Astrocyte (in vitro differentiated cells and primary cell): ENCODE measurements at regions not wholly inside any gene's neighbourhood (a gene's known extent, or its start where the extent isn't known, plus 50 kb on each side); places are given as distances from the start of the nearest gene placed in this dataset.
A peak's percentile ranks its signal among the peaks of the same experiment; 100 is the strongest.

Experiments
- DNase-seq: peaks from one replicate; pipeline ENCODE4 v3.0.0-alpha.2; 2010; ENCODE audit warnings: low read depth
- FAIRE-seq: peaks from 2 replicates; lab custom pipeline; 2011; peaks lifted over from hg19 to GRCh38; lab: Jason Lieb, UNC
- H2AFZ ChIP-seq: 2 replicates; pipeline ENCODE4 v1.6.0; 2012; ENCODE audit warnings: low read depth, low read length, inconsistent platforms
- H3K27ac ChIP-seq: 2 replicates; pipeline ENCODE4 v1.5.1; 2011; ENCODE audit warnings: low read depth, low read length, inconsistent platforms
- H3K27me3 ChIP-seq: 2 replicates; pipeline ENCODE4 v1.6.0; 2011; ENCODE audit warnings: low read length, inconsistent platforms; ENCODE audit not compliant: insufficient read depth
- H3K36me3 ChIP-seq: 2 replicates; pipeline ENCODE4 v1.5.1; 2011; ENCODE audit warnings: low read length, inconsistent platforms; ENCODE audit not compliant: insufficient read depth
- H3K4me1 ChIP-seq: 2 replicates; pipeline ENCODE4 v1.5.1; 2011; ENCODE audit warnings: low read length, inconsistent platforms; ENCODE audit not compliant: insufficient read depth
- H3K4me2 ChIP-seq: 2 replicates; pipeline ENCODE4 v1.6.0; 2012; ENCODE audit warnings: low read length, inconsistent platforms
- H3K4me3 ChIP-seq: 2 replicates; pipeline ENCODE4 v1.5.1; 2011; ENCODE audit warnings: low read depth, mild to moderate bottlenecking, low read length, inconsistent platforms; ENCODE audit not compliant: insufficient read depth
- H3K79me2 ChIP-seq: 2 replicates; pipeline ENCODE4 v1.6.0; 2012; ENCODE audit warnings: mild to moderate bottlenecking, low read length, inconsistent platforms; ENCODE audit not compliant: insufficient read depth
- H3K9ac ChIP-seq: 2 replicates; pipeline ENCODE4 v1.6.0; 2012; ENCODE audit warnings: mild to moderate bottlenecking, low read length, inconsistent platforms
- H3K9me3 ChIP-seq: 2 replicates; pipeline ENCODE4 v1.5.1; 2012; ENCODE audit warnings: low read depth, mild to moderate bottlenecking, low read length, inconsistent platforms; ENCODE audit not compliant: insufficient read depth
- H4K20me1 ChIP-seq: 2 replicates; pipeline ENCODE4 v1.6.0; 2012; ENCODE audit warnings: low read length, inconsistent platforms; ENCODE audit not compliant: insufficient read depth
- H3K27ac Mint-ChIP-seq: one replicate; pipeline ENCODE4 v1.8.0; 2021; ENCODE audit warnings: mild to moderate bottlenecking, mixed read lengths; ENCODE audit not compliant: unreplicated experiment
- H3K27me3 Mint-ChIP-seq: one replicate; pipeline ENCODE4 v1.8.0; 2021; ENCODE audit warnings: low read depth, mixed read lengths; ENCODE audit not compliant: unreplicated experiment
- H3K36me3 Mint-ChIP-seq: one replicate; pipeline ENCODE4 v1.8.0; 2021; ENCODE audit warnings: low read depth, mixed read lengths; ENCODE audit not compliant: unreplicated experiment
- H3K4me1 Mint-ChIP-seq: one replicate; pipeline ENCODE4 v1.8.0; 2021; ENCODE audit warnings: low read depth, mixed read lengths; ENCODE audit not compliant: unreplicated experiment
- H3K4me3 Mint-ChIP-seq: one replicate; pipeline ENCODE4 v1.8.0; 2021; ENCODE audit warnings: mild to moderate bottlenecking, moderate library complexity, mixed read lengths; ENCODE audit not compliant: unreplicated experiment
- H3K9me3 Mint-ChIP-seq: one replicate; pipeline ENCODE4 v1.8.0; 2021; ENCODE audit warnings: mild to moderate bottlenecking, mixed read lengths; ENCODE audit not compliant: unreplicated experiment
- EZH2 ChIP-seq: IDR thresholded peaks from 2 replicates; pipeline ENCODE4 v1.6.1; 2012; ENCODE audit warnings: mild to moderate bottlenecking, low read length, inconsistent platforms; ENCODE audit not compliant: insufficient read depth
- TF ChIP-seq, protein P1 (sequence below): IDR thresholded peaks from 2 replicates; pipeline ENCODE4 v1.5.1; 2011; ENCODE audit warnings: low read depth, mild to moderate bottlenecking, inconsistent platforms, low read length, moderate library complexity; ENCODE audit not compliant: insufficient read depth

DNA sequence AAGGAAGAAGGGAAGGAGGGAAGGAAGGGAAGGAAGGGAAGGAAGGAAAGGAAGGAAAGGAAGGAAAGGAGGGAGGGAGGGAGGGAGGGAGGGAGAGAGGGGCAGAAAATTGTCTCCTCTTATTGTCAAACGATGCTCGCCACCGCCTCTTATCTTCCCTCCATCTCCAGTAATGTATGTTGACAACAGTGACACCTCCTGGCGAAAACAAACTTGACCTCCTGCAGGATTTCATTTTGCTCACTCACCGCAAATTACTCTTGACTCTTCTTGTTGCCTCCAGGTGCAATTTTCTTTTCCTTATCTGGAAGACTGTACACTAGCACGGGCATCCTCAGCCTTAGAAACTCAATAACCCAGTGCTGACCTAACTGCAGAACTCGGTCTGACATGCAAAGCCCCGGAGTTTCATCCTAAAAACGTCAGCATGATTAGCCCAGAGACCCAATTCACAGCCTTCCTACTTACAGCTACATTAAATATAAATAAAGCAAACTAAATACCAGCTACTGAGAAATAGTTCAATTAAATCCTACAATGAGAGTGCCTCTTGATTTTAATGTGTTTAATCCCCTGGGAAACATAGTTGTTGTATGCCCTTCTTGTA, 512.4 kb upstream of the TMPO start:
- H3K9ac ChIP-seq, result no peak overlapping the region
- no peak overlapping the region for H2AFZ ChIP-seq
- no peaks in the 10 kb centered on the region for H3K27me3 ChIP-seq
- no peaks in the 10 kb centered on the region for H3K9me3 Mint-ChIP-seq
- H3K27me3 Mint-ChIP-seq, result peaks cover 2% of the 10 kb centered on the region
- peak; percentile 1 for DNase-seq
- H3K4me1 Mint-ChIP-seq, result no peaks in the 10 kb centered on the region
- TF ChIP-seq, protein P1, sequence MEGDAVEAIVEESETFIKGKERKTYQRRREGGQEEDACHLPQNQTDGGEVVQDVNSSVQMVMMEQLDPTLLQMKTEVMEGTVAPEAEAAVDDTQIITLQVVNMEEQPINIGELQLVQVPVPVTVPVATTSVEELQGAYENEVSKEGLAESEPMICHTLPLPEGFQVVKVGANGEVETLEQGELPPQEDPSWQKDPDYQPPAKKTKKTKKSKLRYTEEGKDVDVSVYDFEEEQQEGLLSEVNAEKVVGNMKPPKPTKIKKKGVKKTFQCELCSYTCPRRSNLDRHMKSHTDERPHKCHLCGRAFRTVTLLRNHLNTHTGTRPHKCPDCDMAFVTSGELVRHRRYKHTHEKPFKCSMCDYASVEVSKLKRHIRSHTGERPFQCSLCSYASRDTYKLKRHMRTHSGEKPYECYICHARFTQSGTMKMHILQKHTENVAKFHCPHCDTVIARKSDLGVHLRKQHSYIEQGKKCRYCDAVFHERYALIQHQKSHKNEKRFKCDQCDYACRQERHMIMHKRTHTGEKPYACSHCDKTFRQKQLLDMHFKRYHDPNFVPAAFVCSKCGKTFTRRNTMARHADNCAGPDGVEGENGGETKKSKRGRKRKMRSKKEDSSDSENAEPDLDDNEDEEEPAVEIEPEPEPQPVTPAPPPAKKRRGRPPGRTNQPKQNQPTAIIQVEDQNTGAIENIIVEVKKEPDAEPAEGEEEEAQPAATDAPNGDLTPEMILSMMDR, result peak; percentile 41
- TF ChIP-seq EZH2, result no peak
- no peak overlapping the region for H3K27ac Mint-ChIP-seq
- H3K36me3 Mint-ChIP-seq, result no peaks in the 10 kb centered on the region
- no peak overlapping the region for H3K27ac ChIP-seq
- no peaks in the 10 kb centered on the region for H3K9me3 ChIP-seq
- H3K4me1 ChIP-seq, result no peaks in the 10 kb centered on the region
- FAIRE-seq, result no peak
- no peak overlapping the region for H3K4me3 ChIP-seq
- H3K79me2 ChIP-seq, result no peaks in the 10 kb centered on the region
- H4K20me1 ChIP-seq, result no peaks in the 10 kb centered on the region
- no peak overlapping the region for H3K4me3 Mint-ChIP-seq
- no peaks in the 10 kb centered on the region for H3K36me3 ChIP-seq
- no peak overlapping the region for H3K4me2 ChIP-seq

GRCh38 chr12:98007963-98008362, 507.4 kb upstream of the TMPO start:
- Mint-ChIP-seq H3K27ac (no peak overlapping the region), H3K36me3 (no peaks in the 10 kb centered on the region), H3K9me3 (no peaks in the 10 kb centered on the region), H3K4me3 (no peak overlapping the region), H3K27me3 (no peaks in the 10 kb centered on the region), H3K4me1 (no peaks in the 10 kb centered on the region)
- TF ChIP-seq, protein P1, result no peak
- no peak for TF ChIP-seq EZH2
- no peak overlapping the region for H3K9ac ChIP-seq
- H3K36me3 ChIP-seq, result no peaks in the 10 kb centered on the region
- H3K79me2 ChIP-seq, result no peaks in the 10 kb centered on the region
- no peaks in the 10 kb centered on the region for H3K4me1 ChIP-seq
- DNase-seq (no peak), FAIRE-seq (no peak)
- no peak overlapping the region for H2AFZ ChIP-seq
- no peaks in the 10 kb centered on the region for H4K20me1 ChIP-seq
- no peaks in the 10 kb centered on the region for H3K27me3 ChIP-seq
- no peak overlapping the region for H3K4me2 ChIP-seq
- H3K4me3 ChIP-seq, result no peak overlapping the region
- no peaks in the 10 kb centered on the region for H3K9me3 ChIP-seq
- H3K27ac ChIP-seq, result no peak overlapping the region

- Histone ChIP-seq H3K27me3 (no peaks in the 10 kb centered on the region), H3K9ac (no peak overlapping the region), H3K4me3 (no peak overlapping the region), H4K20me1 (no peaks in the 10 kb centered on the region), H2AFZ (no peak overlapping the region), H3K36me3 (no peaks in the 10 kb centered on the region), H3K4me1 (no peaks in the 10 kb centered on the region), H3K27ac (no peak overlapping the region), H3K79me2 (no peaks in the 10 kb centered on the region), H3K9me3 (no peaks in the 10 kb centered on the region), H3K4me2 (no peak overlapping the region)
- FAIRE-seq, result no peak
- DNase-seq, result no peak
- TF ChIP-seq, protein P1, result no peak
- TF ChIP-seq EZH2, result no peak
- Mint-ChIP-seq H3K4me3 (no peak overlapping the region), H3K27me3 (no peaks in the 10 kb centered on the region), H3K27ac (no peak overlapping the region), H3K9me3 (no peaks in the 10 kb centered on the region), H3K4me1 (no peaks in the 10 kb centered on the region), H3K36me3 (no peaks in the 10 kb centered on the region)
Measured at GRCh38 chr12:98013560-98013959, 501.8 kb upstream of the TMPO start.
